G401 (cell line): ENCODE measurements at regions not wholly inside any gene's neighbourhood (a gene's known extent, or its start where the extent isn't known, plus 50 kb on each side); places are given as distances from the start of the nearest gene placed in this dataset.
"Not testable (repeated sequence)": the region's sequence is repeated elsewhere in the genome, so short reads cannot be mapped to it uniquely, and the experiment has no call there.

ENCODE experiments used
- DNase-seq: peaks from one replicate; pipeline ENCODE4 v3.0.0-alpha.2; 2015; ENCODE audit warnings: low spot score
- in situ Hi-C: cut with HindIII; loops from 2 replicates; pipeline ENCODE4 v1.10.0; 2016; ENCODE audit warnings: low sequenced_read_pairs, mixed read lengths

- in situ Hi-C loops, result no loop called here
- DNase-seq, result no peak
These were observed 429.2 kb upstream of the TRAM1L1 start for GRCh38 chr4:117514391-117515175.

DNA sequence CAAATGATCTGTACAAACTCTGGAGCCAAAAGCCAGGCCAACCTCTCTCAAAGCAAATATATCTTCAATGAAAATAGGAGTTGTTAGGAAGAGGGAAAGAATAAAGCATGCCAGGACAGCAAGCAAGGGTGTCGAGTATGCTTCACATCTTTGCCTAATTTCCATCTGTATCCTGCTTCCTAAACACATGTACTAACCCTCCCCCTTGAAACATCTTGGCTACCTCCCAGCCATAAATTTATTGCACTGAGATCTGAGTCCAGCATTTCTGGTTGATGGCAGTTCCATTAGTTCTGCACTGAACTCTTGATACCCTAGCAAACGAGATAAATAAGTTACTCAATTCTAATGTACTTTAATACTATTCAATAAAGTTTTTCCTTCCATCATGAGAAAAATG, 430.5 kb upstream of the TRAM1L1 start:
- DNase-seq, result no peak
- in situ Hi-C loops, result no loop called here

- in situ Hi-C loops, result no loop called here
- DNase-seq, result no peak
These were observed 442.2 kb upstream of the TRAM1L1 start for GRCh38 chr4:117527601-117528000.

DNA sequence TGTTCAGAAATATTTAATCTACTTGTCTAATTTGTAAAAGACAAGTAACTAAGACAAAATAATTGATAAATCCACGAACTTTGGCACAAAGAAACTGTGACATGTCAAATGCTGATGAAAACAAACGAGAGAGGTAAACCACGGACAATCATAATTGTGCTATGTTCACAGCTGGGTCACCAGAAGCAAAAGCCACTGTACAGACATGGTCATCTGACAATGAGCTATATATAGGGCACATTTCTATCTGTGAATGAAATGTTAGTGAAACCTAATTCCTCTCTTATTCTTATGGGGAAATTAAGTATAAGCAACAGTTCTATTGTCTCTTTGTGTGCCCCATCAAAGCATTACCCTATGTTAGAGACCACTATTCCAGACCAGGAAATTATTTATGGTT, 444.0 kb upstream of the TRAM1L1 start:
- in situ Hi-C loops, result no loop called here
- DNase-seq, result no peak

DNA sequence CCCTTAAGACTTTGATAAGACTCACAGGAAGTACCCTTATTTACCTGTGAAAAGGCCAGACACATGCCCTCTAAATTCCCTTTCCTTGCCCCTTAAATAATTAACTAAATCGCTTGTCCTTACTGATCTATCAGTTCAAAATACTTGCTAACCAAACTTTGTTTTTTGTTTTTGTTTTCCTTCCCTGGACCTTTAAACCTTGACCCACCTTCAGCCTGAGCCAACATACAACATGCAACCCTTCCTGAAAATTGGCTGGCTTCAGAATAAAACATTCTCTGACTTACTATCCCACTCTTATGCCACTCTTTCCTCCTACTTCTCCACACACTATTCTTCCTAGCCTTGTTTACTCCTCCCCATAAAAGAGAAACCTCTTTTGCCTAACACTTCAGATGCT, 448.1 kb upstream of the TRAM1L1 start:
- in situ Hi-C loops, result no loop called here
- no peak for DNase-seq

DNA sequence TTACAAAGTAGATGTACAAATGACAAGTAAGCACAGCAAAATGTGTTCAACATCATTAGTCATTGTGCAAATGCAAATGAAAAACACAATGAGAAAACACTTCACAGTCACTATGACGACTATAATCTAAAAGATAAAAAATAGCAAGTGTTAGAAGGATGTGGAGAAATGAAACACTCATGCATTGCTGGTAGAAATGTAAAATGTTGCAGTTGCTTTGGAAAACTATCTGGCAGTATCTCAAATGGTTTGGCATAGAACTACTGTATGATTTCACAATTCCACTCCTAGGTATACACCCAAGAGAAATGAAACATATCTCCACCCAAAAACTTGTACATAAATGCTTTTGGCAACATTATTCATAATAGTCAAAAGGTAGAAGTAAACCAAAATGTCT, 459.7 kb upstream of the TRAM1L1 start:
- in situ Hi-C loops, result no loop called here

DNA sequence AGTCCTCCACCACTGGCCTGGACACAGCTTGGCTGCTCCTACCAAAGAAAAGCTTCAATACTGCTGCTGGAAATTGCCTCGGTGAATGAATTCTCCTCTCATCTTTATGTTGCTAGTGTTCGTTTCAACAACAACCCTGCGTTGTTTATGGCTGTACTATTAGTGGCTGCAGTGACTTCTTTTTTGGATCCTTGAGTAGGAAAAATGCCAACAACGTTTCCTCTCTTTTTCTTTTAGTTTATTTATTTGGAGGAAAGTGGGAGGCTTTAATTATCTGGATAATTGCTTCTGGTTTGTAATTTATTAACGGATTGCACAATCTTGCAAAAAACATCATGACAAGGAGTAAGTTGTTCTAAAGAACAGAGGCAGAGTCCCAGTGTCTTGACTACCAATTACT, 464.1 kb upstream of the TRAM1L1 start:
- DNase-seq, result no peak
- in situ Hi-C loops, result no loop called here

More for the DNA sequence above, 459.7 kb upstream of the TRAM1L1 start:
- DNase-seq, result no peak

DNA sequence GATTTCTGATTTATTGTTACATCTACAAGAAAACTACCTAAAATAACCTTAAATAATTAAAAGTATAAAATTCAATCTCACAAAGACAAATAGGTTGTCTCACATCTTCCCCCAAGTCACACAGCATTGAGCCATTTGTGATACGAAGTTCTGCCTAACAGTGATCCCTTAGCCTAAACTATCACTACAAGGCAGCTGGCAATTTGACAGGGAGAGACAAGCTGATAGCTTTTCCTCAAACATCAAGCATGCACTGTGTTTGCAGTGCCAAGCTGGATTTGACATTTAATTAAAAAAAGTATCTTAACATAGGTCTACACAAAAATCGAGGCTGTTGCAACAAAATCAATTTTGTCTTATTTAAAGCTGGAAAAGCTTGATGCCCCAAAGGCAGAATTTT, 464.7 kb upstream of the TRAM1L1 start:
- DNase-seq, result no peak
- in situ Hi-C loops, result no loop called here

GRCh38 chr4:117560329-117560728, 474.0 kb upstream of the NDST3 start:
- in situ Hi-C loops, result no loop called here
- DNase-seq, result peak; percentile 13

GRCh38 chr4:117574085-117574484, 460.2 kb upstream of the NDST3 start:
- no peak for DNase-seq
- in situ Hi-C loops, result no loop called here

- in situ Hi-C loops, result no loop called here
- no peak for DNase-seq
These were observed 458.4 kb upstream of the NDST3 start for GRCh38 chr4:117575850-117576249.

DNA sequence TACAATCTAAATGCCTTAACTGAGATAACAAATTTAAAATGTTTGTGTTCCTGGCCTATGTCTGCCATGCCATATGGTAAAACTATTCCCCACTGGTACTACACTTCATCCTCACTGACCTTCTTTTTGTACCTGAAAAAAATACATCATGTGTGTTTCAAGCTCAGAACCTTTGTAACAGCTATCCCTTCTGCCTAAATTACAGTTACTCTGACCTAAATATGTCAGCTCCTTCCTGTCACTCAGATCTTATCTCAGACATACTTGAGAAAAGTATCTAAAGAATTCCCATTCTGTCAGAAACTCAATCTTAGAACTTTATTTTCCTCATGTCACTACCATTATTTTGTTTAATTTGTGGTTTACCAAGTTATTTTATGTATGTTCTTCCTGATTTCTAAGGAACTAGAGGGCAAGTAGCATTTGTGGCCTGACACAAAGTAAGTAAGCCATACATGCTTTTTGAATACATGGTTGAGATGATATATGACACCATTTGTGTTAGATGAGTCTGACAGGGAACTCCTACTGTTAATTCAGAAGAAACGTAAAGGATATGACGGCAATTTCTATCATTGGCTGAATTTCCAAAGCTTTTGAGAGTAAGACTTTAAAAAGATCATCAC, 456.5 kb upstream of the NDST3 start:
- in situ Hi-C loops, result no loop called here
- peak; percentile 78 for DNase-seq

GRCh38 chr4:117588771-117589170, 445.5 kb upstream of the NDST3 start:
- DNase-seq, result no peak
- in situ Hi-C loops, result no loop called here

GRCh38 chr4:117596917-117597480, 437.3 kb upstream of the NDST3 start:
- in situ Hi-C loops, result no loop called here
- no peak for DNase-seq

DNA sequence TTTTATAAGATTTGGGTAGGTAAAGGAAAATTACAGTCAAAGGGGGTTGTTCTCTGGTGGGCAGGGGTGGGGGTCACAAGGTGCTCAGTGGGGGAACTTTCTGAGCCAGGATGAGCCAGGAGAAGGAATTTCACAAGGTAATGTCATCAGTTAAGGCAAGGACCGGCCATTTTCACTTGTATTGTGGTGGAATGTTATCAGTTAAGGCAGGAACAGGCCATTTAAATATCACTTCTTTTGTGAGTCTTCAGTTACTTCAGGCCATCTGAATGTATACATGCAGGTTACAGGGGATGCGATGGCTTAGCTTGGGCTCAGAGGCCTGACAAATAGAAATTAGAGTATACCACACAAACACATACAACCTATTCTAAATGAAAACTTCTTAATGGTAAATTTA, 434.9 kb upstream of the NDST3 start:
- in situ Hi-C loops, DNase-seq: not testable (repeated sequence)

GRCh38 chr4:117600936-117601335, 433.4 kb upstream of the NDST3 start:
- DNase-seq, in situ Hi-C loops: not testable (repeated sequence)

- no peak for DNase-seq
- in situ Hi-C loops, result no loop called here
These were observed 423.5 kb upstream of the NDST3 start for GRCh38 chr4:117610706-117611308.

DNA sequence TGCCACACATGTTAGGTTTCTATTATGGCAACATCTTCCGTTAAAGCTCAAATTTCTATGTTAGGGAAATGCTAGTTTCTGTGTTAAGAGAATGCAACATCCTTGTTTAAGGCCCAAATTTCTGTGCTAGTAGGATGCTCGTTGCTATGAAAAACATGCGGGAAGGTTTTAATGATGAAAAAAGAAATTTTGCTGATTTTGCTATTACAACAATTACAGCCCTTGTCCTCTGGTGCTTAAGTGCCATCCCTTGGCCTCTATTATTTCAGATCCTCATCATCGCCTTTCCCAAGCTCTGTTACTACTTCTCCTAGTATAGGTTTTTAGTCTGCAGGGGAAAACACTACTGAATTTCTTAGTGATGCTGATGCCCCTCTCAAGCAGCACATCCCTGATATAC, 412.6 kb upstream of the NDST3 start:
- DNase-seq, result no peak
- in situ Hi-C loops, result no loop called here

GRCh38 chr4:117623326-117623725, 411.0 kb upstream of the NDST3 start:
- in situ Hi-C loops, result no loop called here
- no peak for DNase-seq

GRCh38 chr4:117626664-117627063, 407.6 kb upstream of the NDST3 start:
- DNase-seq, result no peak
- in situ Hi-C loops, result no loop called here
